GM21529 (cell line): ENCODE measurements at regions not wholly inside any gene's neighbourhood (a gene's known extent, or its start where the extent isn't known, plus 50 kb on each side); places are given as distances from the start of the nearest gene placed in this dataset.
"Not testable (repeated sequence)": the region's sequence is repeated elsewhere in the genome, so short reads cannot be mapped to it uniquely, and the experiment has no call there.

Experiments
- ATAC-seq: cut with Tn5 transposase; IDR thresholded peaks from one replicate; pipeline ENCODE4 v1.9.1; 2021; ENCODE audit not compliant: unreplicated experiment

- no peak for ATAC-seq
These were observed 202.8 kb downstream of the EMX2 start for GRCh38 chr10:117745301-117745700.

GRCh38 chr10:117746541-117747448 lies 204.2 kb downstream of the EMX2 start:
- ATAC-seq: no peak

GRCh38 chr10:117747636-117748035 lies 205.1 kb downstream of the EMX2 start:
- ATAC-seq: no peak

GRCh38 chr10:117748058-117748457 lies 205.5 kb downstream of the EMX2 start:
- ATAC-seq: no peak

- no peak for ATAC-seq
These were observed 208.1 kb downstream of the EMX2 start for GRCh38 chr10:117750616-117751015.

- no peak for ATAC-seq
These were observed 208.7 kb downstream of the EMX2 start for GRCh38 chr10:117751259-117751658.

GRCh38 chr10:117752103-117752502 lies 209.6 kb downstream of the EMX2 start:
- ATAC-seq: no peak

GRCh38 chr10:117754770-117755658 lies 212.5 kb downstream of the EMX2 start:
- ATAC-seq: no peak

- ATAC-seq: no peak
These were observed 213.1 kb downstream of the EMX2 start for GRCh38 chr10:117755659-117756014.

GRCh38 chr10:117757086-117757720 lies 214.7 kb downstream of the EMX2 start:
- ATAC-seq: no peak

GRCh38 chr10:117759266-117759665 lies 216.7 kb downstream of the EMX2 start:
- ATAC-seq: no peak

- no peak for ATAC-seq
These were observed 219.1 kb downstream of the EMX2 start for GRCh38 chr10:117761695-117762094.

- no peak for ATAC-seq
These were observed 219.7 kb downstream of the EMX2 start for GRCh38 chr10:117762126-117762818.

- no peak for ATAC-seq
These were observed 220.2 kb downstream of the EMX2 start for GRCh38 chr10:117762819-117763172.

GRCh38 chr10:117763528-117763927 lies 221.0 kb downstream of the EMX2 start:
- no peak for ATAC-seq

- no peak for ATAC-seq
These were observed 225.9 kb downstream of the EMX2 start for GRCh38 chr10:117768333-117769042.

GRCh38 chr10:117775526-117775925 lies 233.0 kb downstream of the EMX2 start:
- ATAC-seq: no peak

- ATAC-seq: not testable (repeated sequence)
These were observed 234.7 kb downstream of the EMX2 start for GRCh38 chr10:117777222-117777621.

GRCh38 chr10:117778241-117778640 lies 235.7 kb downstream of the EMX2 start:
- no peak for ATAC-seq

GRCh38 chr10:117780411-117780810 lies 237.9 kb downstream of the EMX2 start:
- no peak for ATAC-seq
